ENCODE measurements at regions not wholly inside any gene's neighbourhood (a gene's known extent, or its start where the extent isn't known, plus 50 kb on each side); places are given as distances from the start of the nearest gene placed in this dataset.

DNA sequence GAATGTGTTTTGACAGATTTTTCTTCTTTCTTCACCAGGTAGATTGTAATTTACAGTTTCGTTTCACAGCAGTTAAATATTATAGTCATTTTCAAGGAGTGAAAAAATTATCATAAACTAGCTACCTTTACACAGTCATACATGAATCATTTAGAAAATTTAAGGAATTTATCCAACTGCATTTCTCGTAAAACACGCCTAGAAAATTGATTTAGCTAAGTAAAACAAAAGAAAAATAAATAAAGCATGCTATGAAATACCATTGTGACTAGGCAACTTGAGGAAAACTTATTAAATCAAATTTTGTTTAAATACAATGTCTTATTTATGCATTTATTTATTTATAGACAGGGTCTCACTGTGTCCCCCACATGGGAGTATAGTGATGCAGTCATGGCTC, 109.9 kb upstream of the EMB start:
- Histone ChIP-seq H3K23ac (ENCODE audit: insufficient read length, low read depth, low read length) (no peak overlapping the region), H3K27me3 (ENCODE audit: insufficient read depth, low read length) (no peaks in the 10 kb centered on the region), H3K23me2 (ENCODE audit: insufficient read length, low read depth, low read length, poor library complexity, severe bottlenecking) (no peaks in the 10 kb centered on the region), H3K4me1 (ENCODE audit: insufficient read depth, low read length) (no peaks in the 10 kb centered on the region), H2BK12ac (ENCODE audit: insufficient read length, low read depth, low read length) (no peak overlapping the region), H3K27ac (ENCODE audit: insufficient read length, low read depth, low read length) (no peak overlapping the region), H3K9me3 (ENCODE audit: control insufficient read depth, low read depth, low read length) (no peaks in the 10 kb centered on the region), H3K18ac (ENCODE audit: insufficient read length, low read depth, low read length) (no peak overlapping the region), H2AFZ (ENCODE audit: low read length) (no peak overlapping the region), H3K56ac (ENCODE audit: insufficient read length, low read depth, low read length) (no peak overlapping the region), H3K4ac (ENCODE audit: low read depth, low read length) (no peak overlapping the region), H2AK5ac (ENCODE audit: insufficient read length, low read length) (no peak overlapping the region), H3T11ph (ENCODE audit: low read length) (no peak overlapping the region), H3K9ac (ENCODE audit: extremely low read depth, insufficient read length, low read length) (no peak overlapping the region), H3K4me2 (ENCODE audit: insufficient read depth, insufficient read length, low read length) (no peak overlapping the region), H2BK120ac (ENCODE audit: low read depth, low read length, poor library complexity, severe bottlenecking) (no peak overlapping the region), H3K79me1 (ENCODE audit: insufficient read depth, low read depth, low read length, poor library complexity, severe bottlenecking) (no peaks in the 10 kb centered on the region), H2BK20ac (ENCODE audit: low read depth, low read length, poor library complexity, severe bottlenecking) (no peak overlapping the region), H2BK15ac (ENCODE audit: low read depth, low read length) (no peak overlapping the region), H4K91ac (ENCODE audit: insufficient read length, low read depth, low read length) (no peak overlapping the region), H4K20me1 (ENCODE audit: control insufficient read depth, insufficient read depth, insufficient read length) (no peaks in the 10 kb centered on the region), H4K5ac (ENCODE audit: insufficient read length, low read depth, low read length) (no peak overlapping the region), H3K14ac (ENCODE audit: insufficient read depth, low read length) (no peak overlapping the region), H3K79me2 (ENCODE audit: insufficient read depth, low read length) (no peaks in the 10 kb centered on the region), H4K8ac (replicated peaks; ENCODE audit: insufficient read length, low read depth, low read length) (no peak overlapping the region), H2BK5ac (ENCODE audit: insufficient read length, low read length) (no peak overlapping the region)
- no CpG with 5 or more reads among the region's 3 CpGs for WGBS (ENCODE audit: extremely low coverage, insufficient read length, low lambda C conversion rate)
- Mint-ChIP-seq H3K9me3 (no peaks in the 10 kb centered on the region), H3K27me3 (ENCODE audit: low read depth) (no peaks in the 10 kb centered on the region), H3K4me1 (peaks cover 2 to 8% of the 10 kb centered on the region in 2 experiments; a peak in 3 of 4 replicates), H3K27ac (no peak overlapping the region), H3K4me3 (no peak overlapping the region), H3K36me3 (ENCODE audit: insufficient read depth in 1 of 3, low read depth in 3 of 3) (no peaks in the 10 kb centered on the region)
- TF ChIP-seq, protein P1, sequence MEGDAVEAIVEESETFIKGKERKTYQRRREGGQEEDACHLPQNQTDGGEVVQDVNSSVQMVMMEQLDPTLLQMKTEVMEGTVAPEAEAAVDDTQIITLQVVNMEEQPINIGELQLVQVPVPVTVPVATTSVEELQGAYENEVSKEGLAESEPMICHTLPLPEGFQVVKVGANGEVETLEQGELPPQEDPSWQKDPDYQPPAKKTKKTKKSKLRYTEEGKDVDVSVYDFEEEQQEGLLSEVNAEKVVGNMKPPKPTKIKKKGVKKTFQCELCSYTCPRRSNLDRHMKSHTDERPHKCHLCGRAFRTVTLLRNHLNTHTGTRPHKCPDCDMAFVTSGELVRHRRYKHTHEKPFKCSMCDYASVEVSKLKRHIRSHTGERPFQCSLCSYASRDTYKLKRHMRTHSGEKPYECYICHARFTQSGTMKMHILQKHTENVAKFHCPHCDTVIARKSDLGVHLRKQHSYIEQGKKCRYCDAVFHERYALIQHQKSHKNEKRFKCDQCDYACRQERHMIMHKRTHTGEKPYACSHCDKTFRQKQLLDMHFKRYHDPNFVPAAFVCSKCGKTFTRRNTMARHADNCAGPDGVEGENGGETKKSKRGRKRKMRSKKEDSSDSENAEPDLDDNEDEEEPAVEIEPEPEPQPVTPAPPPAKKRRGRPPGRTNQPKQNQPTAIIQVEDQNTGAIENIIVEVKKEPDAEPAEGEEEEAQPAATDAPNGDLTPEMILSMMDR (conservative IDR thresholded peaks at IDR 0.05), result no peak
- DNase-seq, result no peak
